Parathyroid adenoma (tissue), 2 donors: ENCODE measurements at regions not wholly inside any gene's neighbourhood (a gene's known extent, or its start where the extent isn't known, plus 50 kb on each side); places are given as distances from the start of the nearest gene placed in this dataset.

ENCODE experiments used
- H2AFZ ChIP-seq: fragments of 300-600 bp; sonication (generic); one replicate; pipeline ENCODE4 v1.7.0; 2017; ENCODE audit warnings: antibody characterized with exemption, mild to moderate bottlenecking
- H3K27ac ChIP-seq: fragments of 300-600 bp; sonication (generic); one replicate; pipeline ENCODE4 v1.7.0; 2017
- H3K27me3 ChIP-seq: fragments of 300-600 bp; sonication (generic); one replicate; pipeline ENCODE4 v1.7.0; 2017; ENCODE audit warnings: low read length; ENCODE audit not compliant: control insufficient read depth, insufficient read depth
- H3K36me3 ChIP-seq: fragments of 300-600 bp; sonication (generic); one replicate; pipeline ENCODE4 v1.7.0; 2017; ENCODE audit warnings: low read length; ENCODE audit not compliant: control insufficient read depth, insufficient read depth
- H3K4me1 ChIP-seq: fragments of 300-600 bp; sonication (generic); one replicate; pipeline ENCODE4 v1.7.0; 2017; ENCODE audit warnings: control low read depth
- H3K4me2 ChIP-seq: fragments of 300-600 bp; sonication (generic); one replicate; pipeline ENCODE4 v1.7.0; 2017; ENCODE audit warnings: low read length
- H3K4me3 ChIP-seq: fragments of 300-600 bp; sonication (generic); one replicate; pipeline ENCODE4 v1.7.0; 2017; ENCODE audit warnings: low read depth, low read length
- H3K79me2 ChIP-seq: fragments of 300-600 bp; sonication (generic); one replicate; pipeline ENCODE4 v1.7.0; 2017; ENCODE audit warnings: control low read depth
- H3K9ac ChIP-seq: fragments of 300-600 bp; sonication (generic); one replicate; pipeline ENCODE4 v1.7.0; 2017; ENCODE audit warnings: mild to moderate bottlenecking
- H3K9me3 ChIP-seq: fragments of 300-600 bp; sonication (generic); one replicate; pipeline ENCODE4 v1.7.0; 2017; ENCODE audit warnings: low read length; ENCODE audit not compliant: control insufficient read depth
- TF ChIP-seq, protein P1 (sequence below): fragments of 300-600 bp; sonication (generic); IDR thresholded peaks from one replicate; pipeline ENCODE4 v1.7.0; 2017; ENCODE audit warnings: antibody characterized with exemption, mild to moderate bottlenecking
- donor health status: primary hyperparathyroidism.

DNA sequence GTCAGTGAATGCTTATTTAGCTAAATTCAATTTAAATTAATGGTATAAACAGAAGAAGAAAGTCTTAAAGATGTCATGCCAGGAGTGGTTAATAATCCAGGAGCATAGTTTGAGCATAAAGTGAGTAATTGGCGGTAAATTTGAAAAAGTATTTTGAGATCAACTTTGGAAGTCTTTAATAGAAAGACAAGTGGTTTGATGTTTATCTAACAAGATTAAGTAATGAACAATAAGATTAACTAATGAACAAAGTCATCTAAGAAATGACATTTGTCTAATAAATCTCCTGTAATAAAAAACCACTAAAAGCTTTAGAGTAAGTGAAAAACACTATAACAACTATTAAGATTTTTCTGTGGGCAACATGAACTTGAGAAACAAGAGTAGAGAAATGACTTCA, 112.8 kb downstream of the CAPZA3 start:
- Histone ChIP-seq H3K79me2 (no peaks in the 10 kb centered on the region), H3K4me2 (no peak overlapping the region), H3K9me3 (no peaks in the 10 kb centered on the region), H3K27ac (no peak overlapping the region), H3K36me3 (no peaks in the 10 kb centered on the region), H2AFZ (no peak overlapping the region), H3K4me1 (no peaks in the 10 kb centered on the region), H3K4me3 (no peak overlapping the region), H3K27me3 (no peaks in the 10 kb centered on the region), H3K9ac (no peak overlapping the region)
- TF ChIP-seq, protein P1, sequence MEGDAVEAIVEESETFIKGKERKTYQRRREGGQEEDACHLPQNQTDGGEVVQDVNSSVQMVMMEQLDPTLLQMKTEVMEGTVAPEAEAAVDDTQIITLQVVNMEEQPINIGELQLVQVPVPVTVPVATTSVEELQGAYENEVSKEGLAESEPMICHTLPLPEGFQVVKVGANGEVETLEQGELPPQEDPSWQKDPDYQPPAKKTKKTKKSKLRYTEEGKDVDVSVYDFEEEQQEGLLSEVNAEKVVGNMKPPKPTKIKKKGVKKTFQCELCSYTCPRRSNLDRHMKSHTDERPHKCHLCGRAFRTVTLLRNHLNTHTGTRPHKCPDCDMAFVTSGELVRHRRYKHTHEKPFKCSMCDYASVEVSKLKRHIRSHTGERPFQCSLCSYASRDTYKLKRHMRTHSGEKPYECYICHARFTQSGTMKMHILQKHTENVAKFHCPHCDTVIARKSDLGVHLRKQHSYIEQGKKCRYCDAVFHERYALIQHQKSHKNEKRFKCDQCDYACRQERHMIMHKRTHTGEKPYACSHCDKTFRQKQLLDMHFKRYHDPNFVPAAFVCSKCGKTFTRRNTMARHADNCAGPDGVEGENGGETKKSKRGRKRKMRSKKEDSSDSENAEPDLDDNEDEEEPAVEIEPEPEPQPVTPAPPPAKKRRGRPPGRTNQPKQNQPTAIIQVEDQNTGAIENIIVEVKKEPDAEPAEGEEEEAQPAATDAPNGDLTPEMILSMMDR, result no peak

DNA sequence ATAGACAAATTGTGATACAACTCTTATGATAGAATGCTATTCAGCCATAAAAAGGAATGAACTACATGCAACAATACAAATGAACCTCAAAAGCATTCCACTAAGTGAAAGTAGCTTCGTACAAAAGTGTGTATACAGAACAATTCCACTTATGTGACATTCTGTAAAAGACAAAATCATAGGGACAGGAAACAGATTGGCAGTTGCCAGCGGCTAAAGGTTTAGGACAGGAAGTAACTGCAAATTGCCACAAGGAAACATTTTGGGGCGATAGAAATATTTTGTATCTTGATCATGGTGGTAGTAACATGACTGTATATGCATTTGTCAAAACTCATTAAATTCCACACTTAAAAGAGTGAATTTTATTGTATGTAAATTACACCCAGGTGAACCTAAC, 113.4 kb downstream of the CAPZA3 start:
- Histone ChIP-seq H3K79me2 (no peaks in the 10 kb centered on the region), H3K27me3 (no peaks in the 10 kb centered on the region), H3K4me1 (no peaks in the 10 kb centered on the region), H3K9me3 (no peaks in the 10 kb centered on the region), H3K27ac (no peak overlapping the region), H3K9ac (no peak overlapping the region), H3K4me3 (no peak overlapping the region), H3K36me3 (no peaks in the 10 kb centered on the region), H3K4me2 (no peak overlapping the region), H2AFZ (no peak overlapping the region)
- TF ChIP-seq, protein P1, result no peak

DNA sequence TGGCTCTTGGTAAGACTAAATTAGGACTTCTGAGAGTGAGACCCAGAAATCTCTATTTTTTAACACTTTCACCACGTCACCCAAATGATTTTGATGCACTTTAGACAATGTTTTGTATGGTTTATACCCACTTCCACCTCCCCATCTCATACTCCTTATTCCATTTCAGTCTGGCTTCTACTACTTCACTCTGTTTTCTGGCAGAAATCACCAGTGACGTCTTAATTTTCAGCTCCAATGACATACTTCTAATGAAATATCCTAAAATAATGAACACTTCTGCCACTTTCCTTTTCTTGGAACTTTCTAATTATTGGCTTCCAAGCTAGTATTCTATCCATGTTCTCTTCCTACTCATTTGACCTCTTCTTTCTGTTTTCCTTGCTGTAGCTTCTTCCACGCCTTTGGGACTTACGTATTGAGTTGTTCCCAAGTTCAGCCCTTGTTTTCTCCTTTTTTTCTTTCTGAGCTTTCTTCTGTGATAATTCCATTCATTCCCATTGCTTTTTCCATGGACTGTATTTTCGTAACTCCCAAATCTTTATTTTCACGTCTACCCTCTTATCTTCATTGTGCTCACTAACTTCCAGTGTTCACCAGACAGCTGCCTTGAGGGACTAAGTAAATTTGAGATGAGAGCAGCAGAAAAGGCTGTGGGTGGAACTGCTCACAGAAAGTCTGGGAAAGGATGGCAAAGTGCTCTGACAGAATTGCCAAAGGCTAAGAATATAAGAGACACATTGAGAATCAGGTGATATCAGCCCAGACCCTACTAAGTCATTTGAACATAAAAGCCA, 115.8 kb downstream of the CAPZA3 start:
- Histone ChIP-seq H3K36me3 (no peaks in the 10 kb centered on the region), H3K79me2 (no peaks in the 10 kb centered on the region), H2AFZ (no peak overlapping the region), H3K27ac (no peak overlapping the region), H3K4me3 (no peak overlapping the region), H3K4me1 (no peaks in the 10 kb centered on the region), H3K4me2 (no peak overlapping the region), H3K9me3 (no peaks in the 10 kb centered on the region), H3K27me3 (no peaks in the 10 kb centered on the region), H3K9ac (no peak overlapping the region)
- TF ChIP-seq, protein P1, result no peak

DNA sequence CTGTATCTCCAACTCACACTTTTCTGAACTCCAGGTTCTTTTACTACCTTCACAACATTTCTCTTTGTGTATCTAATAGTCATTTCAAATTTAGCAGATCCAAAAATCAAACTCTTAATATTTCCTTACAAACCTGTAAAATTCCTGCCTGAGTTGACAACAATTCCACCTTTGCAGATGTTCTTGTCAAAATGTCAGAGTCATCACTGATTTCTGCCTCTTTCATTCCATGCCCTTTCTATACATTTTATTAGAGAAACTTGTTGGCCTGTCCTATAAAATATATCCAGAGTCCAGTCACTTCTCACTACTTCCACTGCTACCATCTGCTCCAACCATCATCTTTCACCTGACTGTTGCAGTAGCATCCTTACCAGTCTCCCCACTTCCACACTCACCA, 119.7 kb downstream of the CAPZA3 start:
- no peaks in the 10 kb centered on the region for H3K9me3 ChIP-seq
- no peak overlapping the region for H3K4me3 ChIP-seq
- TF ChIP-seq, protein P1, result no peak
- H3K9ac ChIP-seq, result no peak overlapping the region
- no peak overlapping the region for H3K27ac ChIP-seq
- no peak overlapping the region for H3K4me2 ChIP-seq
- no peak overlapping the region for H2AFZ ChIP-seq
- H3K4me1 ChIP-seq, result no peaks in the 10 kb centered on the region
- H3K36me3 ChIP-seq, result no peaks in the 10 kb centered on the region
- H3K79me2 ChIP-seq, result no peaks in the 10 kb centered on the region
- no peaks in the 10 kb centered on the region for H3K27me3 ChIP-seq

DNA sequence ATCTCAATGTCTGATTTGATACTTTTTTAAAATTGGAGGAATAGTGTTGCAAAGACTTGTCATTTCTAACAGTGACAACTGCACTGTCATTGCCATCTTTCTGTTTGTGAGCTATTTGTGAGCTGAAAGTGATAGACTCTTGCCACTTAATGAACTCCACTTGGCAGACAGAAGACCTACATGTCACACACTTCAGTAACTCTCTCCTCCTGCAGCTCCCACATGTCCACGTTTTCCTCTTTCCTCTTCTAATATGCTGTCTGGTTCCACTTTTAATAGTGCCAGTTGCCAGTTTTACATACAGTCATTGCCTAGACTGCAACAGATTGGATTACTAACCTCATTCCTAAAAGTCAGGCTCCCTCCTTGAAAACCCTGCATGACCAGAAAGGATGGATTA, 121.5 kb downstream of the CAPZA3 start:
- Histone ChIP-seq H3K4me3 (no peak overlapping the region), H3K9ac (no peak overlapping the region), H2AFZ (no peak overlapping the region), H3K27ac (no peak overlapping the region), H3K4me2 (no peak overlapping the region), H3K36me3 (no peaks in the 10 kb centered on the region), H3K27me3 (no peaks in the 10 kb centered on the region), H3K9me3 (no peaks in the 10 kb centered on the region), H3K79me2 (no peaks in the 10 kb centered on the region), H3K4me1 (no peaks in the 10 kb centered on the region)
- TF ChIP-seq, protein P1, result no peak
